ENCODE measurements at regions not wholly inside any gene's neighbourhood (a gene's known extent, or its start where the extent isn't known, plus 50 kb on each side); places are given as distances from the start of the nearest gene placed in this dataset.

DNA sequence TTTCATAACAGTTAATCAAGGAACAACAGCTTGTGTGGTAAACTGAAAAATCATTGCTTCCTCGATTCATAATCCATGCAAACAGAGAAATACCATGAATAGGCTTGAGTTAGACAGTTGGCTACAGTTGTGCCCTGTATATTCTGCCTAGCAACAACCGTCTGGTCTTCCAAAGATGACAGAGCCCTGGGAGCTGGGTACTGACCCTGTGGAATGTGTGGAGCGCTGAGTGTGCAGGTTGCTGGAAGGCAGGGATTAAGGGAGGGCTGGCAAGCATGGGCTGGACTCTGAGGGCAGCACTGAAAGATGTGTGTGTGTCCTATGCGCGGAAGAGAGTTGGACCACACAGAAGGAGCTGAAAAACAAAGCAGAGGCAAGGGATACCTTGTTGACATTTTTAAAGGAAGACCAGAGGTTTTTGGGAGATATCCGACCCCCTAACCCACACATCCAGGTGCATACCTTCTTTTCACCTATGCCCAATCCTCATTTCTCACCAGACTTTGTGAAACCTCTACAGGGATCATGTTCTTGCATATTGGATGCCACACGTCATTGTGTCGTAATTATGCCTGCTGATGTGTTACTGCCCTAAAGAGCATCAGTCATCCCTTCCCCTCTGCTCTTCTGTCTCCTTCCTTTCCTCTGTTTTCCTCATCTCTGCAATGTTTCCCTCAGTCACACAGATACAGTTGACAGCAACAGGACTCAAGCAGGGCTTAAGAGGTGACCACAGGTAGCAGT, 58.2 kb upstream of the VGLL2 start:
- TF ChIP-seq SP1 (IDR thresholded peaks at IDR 0.05) (no peak), FOXA1 (IDR thresholded peaks at IDR 0.05) (no peak), L3MBTL2 (conservative IDR thresholded peaks at IDR 0.05) (no peak), TARDBP (IDR thresholded peaks at IDR 0.05) (no peak), FOXM1 (IDR thresholded peaks at IDR 0.05; ENCODE audit: borderline replicate concordance) (no peak), BHLHE40 (IDR thresholded peaks at IDR 0.05; ENCODE audit: borderline replicate concordance) (no peak), ARNT (IDR thresholded peaks at IDR 0.05) (no peak), FOXK2 (IDR thresholded peaks at IDR 0.05) (no peak), SUZ12 (IDR thresholded peaks at IDR 0.05) (no peak), HDGF (IDR thresholded peaks at IDR 0.05; ENCODE audit: borderline replicate concordance) (no peak), ZNF384 (IDR thresholded peaks at IDR 0.05) (no peak), LEF1 (IDR thresholded peaks at IDR 0.05; ENCODE audit: borderline replicate concordance) (no peak), CTBP1 (IDR thresholded peaks at IDR 0.05; ENCODE audit: borderline replicate concordance) (no peak), NFRKB (IDR thresholded peaks at IDR 0.05) (no peak)

All from HEK293T (cell line).